ENCODE measurements at regions not wholly inside any gene's neighbourhood (a gene's known extent, or its start where the extent isn't known, plus 50 kb on each side); places are given as distances from the start of the nearest gene placed in this dataset.

GRCh38 chr9:129341171-129341986 is 163.3 kb upstream of the IER5L start:
- TF ChIP-seq CTCF (conservative IDR thresholded peaks at IDR 0.05 in 1 of 2, IDR thresholded peaks at IDR 0.05 in 1 of 2; ENCODE audit: extremely low read depth in 1 of 2, insufficient read depth in 1 of 2, low read depth in 1 of 2, low read length in 2 of 2), result no peak
- no peak for TF ChIP-seq EZH2 (IDR thresholded peaks at IDR 0.05; ENCODE audit: borderline replicate concordance, low read length)

All from mammary epithelial cell (primary cell).